A549 (cell line): ENCODE measurements at regions not wholly inside any gene's neighbourhood (a gene's known extent, or its start where the extent isn't known, plus 50 kb on each side); places are given as distances from the start of the nearest gene placed in this dataset.

ENCODE experiments used
- CTCF ChIP-seq: fragments of >200 bp; sonication (Bioruptor Twin); formaldehyde crosslinking; IDR thresholded peaks from 3 replicates; pipeline ENCODE4 v1.5.1; 2016
- HEYL ChIP-seq: fragments of 250-450 bp; sonication (Bioruptor Pico); IDR thresholded peaks from 2 replicates; pipeline ENCODE4 v1.8.0; 2021; ENCODE audit warnings: mild to moderate bottlenecking, moderate library complexity
- JUNB ChIP-seq: fragments of >200 bp; sonication (Bioruptor Twin); formaldehyde crosslinking; IDR thresholded peaks from 2 replicates; pipeline ENCODE4 v1.6.1; 2016

GRCh38 chr1:83055391-83056170 is 943.4 kb downstream of the TTLL7 start:
- no peak for TF ChIP-seq HEYL (CRISPR knock-in tag)
- TF ChIP-seq CTCF, result no peak
- TF ChIP-seq JUNB, result no peak
